ENCODE measurements at regions not wholly inside any gene's neighbourhood (a gene's known extent, or its start where the extent isn't known, plus 50 kb on each side); places are given as distances from the start of the nearest gene placed in this dataset.

DNA sequence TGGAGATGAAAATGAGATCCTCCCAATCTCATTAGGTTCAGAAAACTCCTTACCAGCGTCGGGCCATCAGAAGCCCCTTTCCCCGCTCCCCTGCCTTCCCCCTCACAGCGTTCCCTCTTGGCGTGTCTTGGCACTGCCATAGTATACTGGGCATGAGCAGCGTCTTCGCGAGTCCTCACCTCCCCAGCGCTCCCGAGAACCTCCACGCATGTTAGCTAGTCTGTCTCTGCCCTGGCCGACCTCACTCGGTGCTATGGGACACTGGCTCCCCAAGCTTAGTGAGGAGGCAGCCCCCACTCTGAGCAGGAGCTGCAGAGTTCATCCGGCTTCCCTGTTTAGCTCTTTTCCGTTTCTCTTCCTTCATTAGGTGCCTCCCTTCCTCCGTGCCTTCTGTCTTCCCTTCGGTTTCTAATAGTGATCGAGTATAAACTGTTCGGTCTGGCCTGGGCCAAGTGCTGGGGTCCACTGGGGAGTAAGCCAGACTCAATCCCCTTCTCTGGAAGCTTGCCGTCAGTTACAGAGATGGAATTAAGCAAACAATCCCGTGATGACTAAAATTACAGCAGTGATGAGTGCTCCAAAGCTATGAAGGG is 63.8 kb upstream of the OPCML start:
- intact Hi-C loops (cut with micrococcal nuclease), result no loop called here

DNA sequence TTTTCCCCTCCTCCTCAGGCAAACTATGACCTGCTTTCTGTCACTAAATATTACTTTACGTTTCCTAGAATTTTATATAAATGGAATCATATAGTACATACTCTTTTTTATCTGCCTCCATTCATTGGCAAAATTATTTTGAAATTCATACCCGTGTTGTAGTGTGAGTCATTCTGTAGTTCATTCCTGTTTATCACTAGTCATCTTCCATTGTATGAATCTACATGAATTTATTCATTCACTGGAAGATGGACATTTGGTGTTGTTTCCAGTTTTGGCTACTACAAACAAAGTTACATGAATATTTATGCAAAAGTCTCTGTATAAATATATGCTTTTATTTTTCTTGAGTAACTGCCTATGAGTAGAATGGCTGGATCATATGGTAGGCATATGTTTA is 60.7 kb upstream of the OPCML start:
- no peak overlapping the region for H3K4me3 ChIP-seq
- H3K4me1 ChIP-seq (replicated peaks in 1 of 2; ENCODE audit: control insufficient read depth in 2 of 2, insufficient read depth in 2 of 2, low read length in 2 of 2), result no peaks in the 10 kb centered on the region
- no peaks in the 10 kb centered on the region for H4K20me1 ChIP-seq (replicated peaks; ENCODE audit: control insufficient read depth, insufficient read depth, low read length)
- H2AFZ ChIP-seq (ENCODE audit: low read depth, low read length), result no peak overlapping the region
- no peak for FAIRE-seq
- H3K9me1 ChIP-seq (ENCODE audit: control insufficient read depth, insufficient read depth, low read length), result no peaks in the 10 kb centered on the region
- intact Hi-C loops (cut with micrococcal nuclease), result no loop called here
- WGBS (ENCODE audit: insufficient coverage, low coverage, missing lambda C conversion rate), result 0% methylated on average over 2 of the region's 2 CpGs
- H3K27me3 ChIP-seq (ENCODE audit: control insufficient read depth in 2 of 2, insufficient read depth in 2 of 2, low read length in 2 of 2), result no peaks in the 10 kb centered on the region
- H3K79me2 ChIP-seq (ENCODE audit: control insufficient read depth, insufficient read depth, low read length), result no peaks in the 10 kb centered on the region
- H3K27ac ChIP-seq (ENCODE audit: extremely low read depth, low read depth, low read length), result no peak overlapping the region
- no peaks in the 10 kb centered on the region for H3K9me3 ChIP-seq (replicated peaks; ENCODE audit: control insufficient read depth, insufficient read depth, low read depth, low read length)
- POLR2A ChIA-PET, result no interaction called here
- H3K36me3 ChIP-seq (ENCODE audit: control insufficient read depth, insufficient read depth, low read length), result no peaks in the 10 kb centered on the region
- no peak overlapping the region for H3K9ac ChIP-seq (ENCODE audit: insufficient read depth in 1 of 2, low read depth in 2 of 2, low read length in 2 of 2)
- CTCF ChIA-PET (ENCODE audit: low intra/inter-chr PET ratio), result no interaction called here
- no peak overlapping the region for H3K4me2 ChIP-seq (ENCODE audit: insufficient read depth, low read length)
- in situ Hi-C loops (cut with MboI), result no loop called here
- BruUV-seq (replicated peaks), result no TSS peak
- no peak for DNase-seq (ENCODE audit: extremely low read depth in 1 of 4, low spot score in 3 of 4)
- no peak for ATAC-seq
- no peak for TF ChIP-seq MED1 (CRISPR knock-in tag; IDR thresholded peaks at IDR 0.05; ENCODE audit: borderline replicate concordance)
- TF ChIP-seq KHSRP (IDR thresholded peaks at IDR 0.05), result no peak
- TF ChIP-seq RBM14 (IDR thresholded peaks at IDR 0.05; ENCODE audit: borderline replicate concordance, insufficient read depth, low read depth, low read length), result no peak
- TF ChIP-seq ZNF311 (CRISPR knock-in tag; IDR thresholded peaks at IDR 0.05), result no peak
- TF ChIP-seq, protein P1, sequence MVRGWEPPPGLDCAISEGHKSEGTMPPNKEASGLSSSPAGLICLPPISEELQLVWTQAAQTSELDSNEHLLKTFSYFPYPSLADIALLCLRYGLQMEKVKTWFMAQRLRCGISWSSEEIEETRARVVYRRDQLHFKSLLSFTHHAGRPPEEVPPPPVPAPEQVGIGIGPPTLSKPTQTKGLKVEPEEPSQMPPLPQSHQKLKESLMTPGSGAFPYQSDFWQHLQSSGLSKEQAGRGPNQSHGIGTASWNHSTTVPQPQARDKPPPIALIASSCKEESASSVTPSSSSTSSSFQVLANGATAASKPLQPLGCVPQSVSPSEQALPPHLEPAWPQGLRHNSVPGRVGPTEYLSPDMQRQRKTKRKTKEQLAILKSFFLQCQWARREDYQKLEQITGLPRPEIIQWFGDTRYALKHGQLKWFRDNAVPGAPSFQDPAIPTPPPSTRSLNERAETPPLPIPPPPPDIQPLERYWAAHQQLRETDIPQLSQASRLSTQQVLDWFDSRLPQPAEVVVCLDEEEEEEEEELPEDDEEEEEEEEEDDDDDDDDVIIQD (CRISPR knock-in tag; IDR thresholded peaks at IDR 0.05), result no peak
- TF ChIP-seq MTF1 (CRISPR knock-in tag; IDR thresholded peaks at IDR 0.05; ENCODE audit: borderline replicate concordance), result no peak
- TF ChIP-seq CBX8 (IDR thresholded peaks at IDR 0.05; ENCODE audit: borderline replicate concordance, extremely low read depth, low read depth, low read length, poor library complexity, severe bottlenecking), result no peak
- TF ChIP-seq ILK (tag; IDR thresholded peaks at IDR 0.05; ENCODE audit: borderline replicate concordance, low read depth), result no peak
- no peak for TF ChIP-seq ZBTB17 (CRISPR knock-in tag; IDR thresholded peaks at IDR 0.05)

More for the DNA sequence above, 63.8 kb upstream of the OPCML start:
- in situ Hi-C loops (cut with MboI), result no loop called here
- DNase-seq (ENCODE audit: extremely low read depth in 1 of 4, low spot score in 3 of 4) (no peak), ATAC-seq (no peak), FAIRE-seq (no peak)
- Histone ChIP-seq H3K4me3 (no peak overlapping the region), H3K27me3 (ENCODE audit: control insufficient read depth in 2 of 2, insufficient read depth in 2 of 2, low read length in 2 of 2) (no peaks in the 10 kb centered on the region), H3K27ac (ENCODE audit: extremely low read depth, low read depth, low read length) (no peak overlapping the region), H3K4me2 (ENCODE audit: insufficient read depth, low read length) (no peak overlapping the region), H3K4me1 (replicated peaks in 1 of 2; ENCODE audit: control insufficient read depth in 2 of 2, insufficient read depth in 2 of 2, low read length in 2 of 2) (no peaks in the 10 kb centered on the region), H3K9ac (ENCODE audit: insufficient read depth in 1 of 2, low read depth in 2 of 2, low read length in 2 of 2) (no peak overlapping the region), H3K79me2 (ENCODE audit: control insufficient read depth, insufficient read depth, low read length) (no peaks in the 10 kb centered on the region), H3K9me3 (replicated peaks; ENCODE audit: control insufficient read depth, insufficient read depth, low read depth, low read length) (no peaks in the 10 kb centered on the region), H3K36me3 (ENCODE audit: control insufficient read depth, insufficient read depth, low read length) (no peaks in the 10 kb centered on the region), H2AFZ (ENCODE audit: low read depth, low read length) (no peak overlapping the region), H4K20me1 (replicated peaks; ENCODE audit: control insufficient read depth, insufficient read depth, low read length) (no peaks in the 10 kb centered on the region), H3K9me1 (ENCODE audit: control insufficient read depth, insufficient read depth, low read length) (no peaks in the 10 kb centered on the region)
- ChIA-PET POLR2A (no interaction called here), CTCF (ENCODE audit: low intra/inter-chr PET ratio) (no interaction called here)
- WGBS (ENCODE audit: insufficient coverage, low coverage, missing lambda C conversion rate), result 1% methylated on average over 19 of the region's 21 CpGs
- TF ChIP-seq ETV5 (CRISPR knock-in tag; IDR thresholded peaks at IDR 0.05; ENCODE audit: low read depth) (no peak), HSF4 (CRISPR knock-in tag; IDR thresholded peaks at IDR 0.05; ENCODE audit: borderline replicate concordance) (no peak), NFYB (IDR thresholded peaks at IDR 0.05; ENCODE audit: extremely low read depth, insufficient read length) (no peak), ZNF165 (CRISPR knock-in tag; IDR thresholded peaks at IDR 0.05; ENCODE audit: borderline replicate concordance) (no peak)
- TF ChIP-seq, protein P2, sequence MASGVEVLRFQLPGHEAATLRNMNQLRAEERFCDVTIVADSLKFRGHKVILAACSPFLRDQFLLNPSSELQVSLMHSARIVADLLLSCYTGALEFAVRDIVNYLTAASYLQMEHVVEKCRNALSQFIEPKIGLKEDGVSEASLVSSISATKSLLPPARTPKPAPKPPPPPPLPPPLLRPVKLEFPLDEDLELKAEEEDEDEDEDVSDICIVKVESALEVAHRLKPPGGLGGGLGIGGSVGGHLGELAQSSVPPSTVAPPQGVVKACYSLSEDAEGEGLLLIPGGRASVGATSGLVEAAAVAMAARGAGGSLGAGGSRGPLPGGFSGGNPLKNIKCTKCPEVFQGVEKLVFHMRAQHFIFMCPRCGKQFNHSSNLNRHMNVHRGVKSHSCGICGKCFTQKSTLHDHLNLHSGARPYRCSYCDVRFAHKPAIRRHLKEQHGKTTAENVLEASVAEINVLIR (CRISPR knock-in tag; IDR thresholded peaks at IDR 0.05), result no peak
- no TSS peak for BruUV-seq (replicated peaks)
